ENCODE measurements at regions not wholly inside any gene's neighbourhood (a gene's known extent, or its start where the extent isn't known, plus 50 kb on each side); places are given as distances from the start of the nearest gene placed in this dataset.

DNA sequence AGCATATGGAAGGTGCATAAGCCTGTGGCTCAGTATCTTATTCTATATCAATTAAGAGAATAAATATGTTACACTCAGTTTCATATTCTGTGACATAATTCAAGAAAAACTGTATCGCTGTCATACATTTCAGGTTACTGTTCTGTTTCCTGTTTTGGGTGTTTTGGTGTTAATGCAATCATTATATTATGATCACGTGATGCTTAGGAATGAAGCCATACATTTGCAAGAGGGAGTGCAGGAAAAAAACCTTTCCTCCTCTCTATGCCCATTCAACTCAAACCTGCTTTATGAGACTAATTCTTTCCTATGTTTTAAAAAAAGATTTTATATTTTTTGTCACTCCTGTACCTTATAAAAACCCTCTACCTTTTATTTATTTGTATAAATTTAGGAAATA lies 120.8 kb upstream of the DDX18 start:
- H3K27me3 Mint-ChIP-seq: no peaks in the 10 kb centered on the region
- intact Hi-C loops (cut with micrococcal nuclease): no loop called here
- TF ChIP-seq, protein P1, sequence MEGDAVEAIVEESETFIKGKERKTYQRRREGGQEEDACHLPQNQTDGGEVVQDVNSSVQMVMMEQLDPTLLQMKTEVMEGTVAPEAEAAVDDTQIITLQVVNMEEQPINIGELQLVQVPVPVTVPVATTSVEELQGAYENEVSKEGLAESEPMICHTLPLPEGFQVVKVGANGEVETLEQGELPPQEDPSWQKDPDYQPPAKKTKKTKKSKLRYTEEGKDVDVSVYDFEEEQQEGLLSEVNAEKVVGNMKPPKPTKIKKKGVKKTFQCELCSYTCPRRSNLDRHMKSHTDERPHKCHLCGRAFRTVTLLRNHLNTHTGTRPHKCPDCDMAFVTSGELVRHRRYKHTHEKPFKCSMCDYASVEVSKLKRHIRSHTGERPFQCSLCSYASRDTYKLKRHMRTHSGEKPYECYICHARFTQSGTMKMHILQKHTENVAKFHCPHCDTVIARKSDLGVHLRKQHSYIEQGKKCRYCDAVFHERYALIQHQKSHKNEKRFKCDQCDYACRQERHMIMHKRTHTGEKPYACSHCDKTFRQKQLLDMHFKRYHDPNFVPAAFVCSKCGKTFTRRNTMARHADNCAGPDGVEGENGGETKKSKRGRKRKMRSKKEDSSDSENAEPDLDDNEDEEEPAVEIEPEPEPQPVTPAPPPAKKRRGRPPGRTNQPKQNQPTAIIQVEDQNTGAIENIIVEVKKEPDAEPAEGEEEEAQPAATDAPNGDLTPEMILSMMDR (IDR thresholded peaks at IDR 0.05): no peak
- DNase-seq (no peak), ATAC-seq (ENCODE audit: low read depth) (no peak)
- no peaks in the 10 kb centered on the region for H3K4me1 Mint-ChIP-seq
- H3K4me3 Mint-ChIP-seq: no peak overlapping the region
- H3K9me3 Mint-ChIP-seq: no peaks in the 10 kb centered on the region
- POLR2A ChIA-PET: no interaction called here
- H3K36me3 Mint-ChIP-seq (ENCODE audit: low read depth): no peaks in the 10 kb centered on the region
- CTCF ChIA-PET: no interaction called here
- H3K27ac Mint-ChIP-seq: no peak overlapping the region

- no peaks in the 10 kb centered on the region for H3K36me3 Mint-ChIP-seq (ENCODE audit: low read depth)
- H3K4me1 Mint-ChIP-seq: no peaks in the 10 kb centered on the region
- no peak overlapping the region for H3K4me3 Mint-ChIP-seq
- CTCF ChIA-PET: no interaction called here
- TF ChIP-seq, protein P1 (IDR thresholded peaks at IDR 0.05): no peak
- DNase-seq (no peak), ATAC-seq (ENCODE audit: low read depth) (no peak)
- POLR2A ChIA-PET: no interaction called here
- intact Hi-C loops (cut with micrococcal nuclease): no loop called here
- H3K27me3 Mint-ChIP-seq: no peaks in the 10 kb centered on the region
- H3K9me3 Mint-ChIP-seq: no peaks in the 10 kb centered on the region
- no peak overlapping the region for H3K27ac Mint-ChIP-seq
These were observed 116.2 kb upstream of the DDX18 start for GRCh38 chr2:117698287-117698686.

DNA sequence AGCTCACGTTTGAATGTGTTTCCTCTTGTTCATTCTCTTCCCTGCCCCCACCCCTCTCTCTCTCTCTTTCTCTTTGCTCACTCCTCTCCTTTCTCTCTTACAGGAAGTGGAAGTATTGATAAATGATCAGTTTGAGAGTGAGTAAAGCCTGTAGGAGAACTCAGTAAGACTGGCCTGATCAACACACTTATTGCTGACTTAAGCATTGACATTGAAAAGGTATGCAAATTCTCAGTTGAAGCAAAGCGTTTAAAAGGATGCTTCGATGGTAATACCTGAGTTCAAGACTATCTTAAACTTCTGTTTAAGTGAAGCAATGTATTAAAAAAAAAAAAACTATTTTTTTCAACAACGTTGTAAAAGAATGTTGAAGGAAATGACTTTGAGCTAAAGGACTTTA lies 115.7 kb upstream of the DDX18 start:
- DNase-seq (no peak), ATAC-seq (ENCODE audit: low read depth) (no peak)
- CTCF ChIA-PET: no interaction called here
- Mint-ChIP-seq H3K36me3 (ENCODE audit: low read depth) (no peaks in the 10 kb centered on the region), H3K27me3 (no peaks in the 10 kb centered on the region), H3K4me3 (no peak overlapping the region), H3K27ac (no peak overlapping the region), H3K9me3 (no peaks in the 10 kb centered on the region), H3K4me1 (no peaks in the 10 kb centered on the region)
- intact Hi-C loops (cut with micrococcal nuclease): no loop called here
- TF ChIP-seq, protein P1 (IDR thresholded peaks at IDR 0.05): no peak
- POLR2A ChIA-PET: no interaction called here

GRCh38 chr2:117700471-117700870 lies 114.0 kb upstream of the DDX18 start:
- Mint-ChIP-seq H3K27ac (no peak overlapping the region), H3K4me3 (no peak overlapping the region), H3K36me3 (ENCODE audit: low read depth) (no peaks in the 10 kb centered on the region), H3K4me1 (no peaks in the 10 kb centered on the region), H3K9me3 (no peaks in the 10 kb centered on the region), H3K27me3 (no peaks in the 10 kb centered on the region)
- TF ChIP-seq, protein P1 (IDR thresholded peaks at IDR 0.05): no peak
- ATAC-seq (ENCODE audit: low read depth): no peak
- no peak for DNase-seq
- intact Hi-C loops (cut with micrococcal nuclease): no loop called here
- POLR2A ChIA-PET: no interaction called here
- CTCF ChIA-PET: no interaction called here

DNA sequence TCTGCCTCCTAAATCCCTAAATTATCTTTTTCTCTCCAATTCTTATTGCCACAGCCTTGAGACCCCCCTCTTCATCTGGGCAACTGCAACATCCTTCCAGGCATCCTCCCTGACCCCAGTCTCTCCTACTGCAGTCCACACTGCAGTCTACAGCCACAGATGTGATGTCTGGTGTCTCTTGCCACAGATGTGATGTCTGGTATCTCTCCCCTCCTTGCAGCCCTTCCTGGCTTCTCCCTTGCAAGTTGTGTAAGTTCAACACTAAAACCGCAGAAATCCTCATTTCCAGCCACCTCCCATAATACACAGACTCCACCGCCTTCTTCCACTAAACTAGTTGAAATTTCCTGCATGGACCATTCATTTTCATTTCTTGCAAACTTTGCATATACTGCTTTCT lies 113.1 kb upstream of the DDX18 start:
- no peaks in the 10 kb centered on the region for H3K4me1 Mint-ChIP-seq
- DNase-seq (no peak), ATAC-seq (ENCODE audit: low read depth) (no peak)
- intact Hi-C loops (cut with micrococcal nuclease): no loop called here
- H3K27me3 Mint-ChIP-seq: no peaks in the 10 kb centered on the region
- POLR2A ChIA-PET: no interaction called here
- CTCF ChIA-PET: no interaction called here
- no peak overlapping the region for H3K4me3 Mint-ChIP-seq
- no peaks in the 10 kb centered on the region for H3K36me3 Mint-ChIP-seq (ENCODE audit: low read depth)
- TF ChIP-seq, protein P1 (IDR thresholded peaks at IDR 0.05): no peak
- H3K9me3 Mint-ChIP-seq: no peaks in the 10 kb centered on the region
- no peak overlapping the region for H3K27ac Mint-ChIP-seq
